ENCODE measurements at regions not wholly inside any gene's neighbourhood (a gene's known extent, or its start where the extent isn't known, plus 50 kb on each side); places are given as distances from the start of the nearest gene placed in this dataset.

- Histone ChIP-seq H3K4me3 (ENCODE audit: low read length, poor library complexity, severe bottlenecking) (no peak overlapping the region), H3K4me1 (ENCODE audit: insufficient read depth, low read length, poor library complexity, severe bottlenecking) (no peaks in the 10 kb centered on the region), H3K9me2 (replicated peaks; ENCODE audit: low read depth, low read length) (no peaks in the 10 kb centered on the region), H3K79me2 (ENCODE audit: insufficient read depth, low read length) (no peaks in the 10 kb centered on the region), H3F3A (ENCODE audit: low read depth) (no peaks in the 10 kb centered on the region), H3K9ac (ENCODE audit: low read depth, low read length, poor library complexity, severe bottlenecking) (no peak overlapping the region), H3K36me3 (ENCODE audit: insufficient read depth, low read length) (no peaks in the 10 kb centered on the region), H4K20me1 (ENCODE audit: insufficient read depth, low read length, poor library complexity, severe bottlenecking) (no peaks in the 10 kb centered on the region), H3K27me3 (ENCODE audit: insufficient read depth, low read length, poor library complexity, severe bottlenecking) (no peaks in the 10 kb centered on the region), H2AFZ (ENCODE audit: low read length) (no peak overlapping the region), H3K4me2 (ENCODE audit: low read depth, low read length, poor library complexity, severe bottlenecking) (no peak overlapping the region), H3K9me3 (ENCODE audit: insufficient read depth, low read depth, low read length) (no peaks in the 10 kb centered on the region)
- TF ChIP-seq EZH2phosphoT487 (IDR thresholded peaks at IDR 0.05; ENCODE audit: borderline replicate concordance) (no peak), CTCF (conservative IDR thresholded peaks at IDR 0.05; ENCODE audit: low read length) (no peak)
Measured at GRCh38 chr4:31545330-31545729, 825.2 kb downstream of the PCDH7 start.

- no peak for TF ChIP-seq CTCF (conservative IDR thresholded peaks at IDR 0.05; ENCODE audit: low read length)
- TF ChIP-seq EZH2phosphoT487 (IDR thresholded peaks at IDR 0.05; ENCODE audit: borderline replicate concordance): no peak
- Histone ChIP-seq H3K79me2 (ENCODE audit: insufficient read depth, low read length) (no peaks in the 10 kb centered on the region), H3K4me1 (ENCODE audit: insufficient read depth, low read length, poor library complexity, severe bottlenecking) (no peaks in the 10 kb centered on the region), H3K36me3 (ENCODE audit: insufficient read depth, low read length) (no peaks in the 10 kb centered on the region), H3K4me2 (ENCODE audit: low read depth, low read length, poor library complexity, severe bottlenecking) (no peak overlapping the region), H3K9me3 (ENCODE audit: insufficient read depth, low read depth, low read length) (no peaks in the 10 kb centered on the region), H3K4me3 (ENCODE audit: low read length, poor library complexity, severe bottlenecking) (no peak overlapping the region), H3K9ac (ENCODE audit: low read depth, low read length, poor library complexity, severe bottlenecking) (no peak overlapping the region), H3K27me3 (ENCODE audit: insufficient read depth, low read length, poor library complexity, severe bottlenecking) (no peaks in the 10 kb centered on the region), H2AFZ (ENCODE audit: low read length) (no peak overlapping the region), H3F3A (ENCODE audit: low read depth) (no peaks in the 10 kb centered on the region), H4K20me1 (ENCODE audit: insufficient read depth, low read length, poor library complexity, severe bottlenecking) (no peaks in the 10 kb centered on the region), H3K9me2 (replicated peaks; ENCODE audit: low read depth, low read length) (no peaks in the 10 kb centered on the region)
Measured at GRCh38 chr4:31545755-31546154, 825.6 kb downstream of the PCDH7 start.

GRCh38 chr4:31548021-31548420 is 827.9 kb downstream of the PCDH7 start:
- H3K9me3 ChIP-seq (ENCODE audit: insufficient read depth, low read depth, low read length): no peaks in the 10 kb centered on the region
- no peak overlapping the region for H3K4me3 ChIP-seq (ENCODE audit: low read length, poor library complexity, severe bottlenecking)
- no peak overlapping the region for H2AFZ ChIP-seq (ENCODE audit: low read length)
- H3K4me1 ChIP-seq (ENCODE audit: insufficient read depth, low read length, poor library complexity, severe bottlenecking): no peaks in the 10 kb centered on the region
- H3K9me2 ChIP-seq (replicated peaks; ENCODE audit: low read depth, low read length): no peaks in the 10 kb centered on the region
- H3K36me3 ChIP-seq (ENCODE audit: insufficient read depth, low read length): no peaks in the 10 kb centered on the region
- no peaks in the 10 kb centered on the region for H3F3A ChIP-seq (ENCODE audit: low read depth)
- TF ChIP-seq CTCF (conservative IDR thresholded peaks at IDR 0.05; ENCODE audit: low read length): no peak
- no peak for TF ChIP-seq EZH2phosphoT487 (IDR thresholded peaks at IDR 0.05; ENCODE audit: borderline replicate concordance)
- H3K79me2 ChIP-seq (ENCODE audit: insufficient read depth, low read length): no peaks in the 10 kb centered on the region
- H3K27me3 ChIP-seq (ENCODE audit: insufficient read depth, low read length, poor library complexity, severe bottlenecking): no peaks in the 10 kb centered on the region
- no peaks in the 10 kb centered on the region for H4K20me1 ChIP-seq (ENCODE audit: insufficient read depth, low read length, poor library complexity, severe bottlenecking)
- H3K9ac ChIP-seq (ENCODE audit: low read depth, low read length, poor library complexity, severe bottlenecking): no peak overlapping the region
- H3K4me2 ChIP-seq (ENCODE audit: low read depth, low read length, poor library complexity, severe bottlenecking): no peak overlapping the region

Measured in Loucy (cell line).